Parathyroid adenoma (tissue), 2 donors: ENCODE measurements at regions not wholly inside any gene's neighbourhood (a gene's known extent, or its start where the extent isn't known, plus 50 kb on each side); places are given as distances from the start of the nearest gene placed in this dataset.

Experiments used
- H2AFZ ChIP-seq: fragments of 300-600 bp; sonication (generic); one replicate; pipeline ENCODE4 v1.7.0; 2017; ENCODE audit warnings: antibody characterized with exemption, mild to moderate bottlenecking
- H3K27ac ChIP-seq: fragments of 300-600 bp; sonication (generic); one replicate; pipeline ENCODE4 v1.7.0; 2017
- H3K27me3 ChIP-seq: fragments of 300-600 bp; sonication (generic); one replicate; pipeline ENCODE4 v1.7.0; 2017; ENCODE audit warnings: low read length; ENCODE audit not compliant: control insufficient read depth, insufficient read depth
- H3K36me3 ChIP-seq: fragments of 300-600 bp; sonication (generic); one replicate; pipeline ENCODE4 v1.7.0; 2017; ENCODE audit warnings: low read length; ENCODE audit not compliant: control insufficient read depth, insufficient read depth
- H3K4me1 ChIP-seq: fragments of 300-600 bp; sonication (generic); one replicate; pipeline ENCODE4 v1.7.0; 2017; ENCODE audit warnings: control low read depth
- H3K4me2 ChIP-seq: fragments of 300-600 bp; sonication (generic); one replicate; pipeline ENCODE4 v1.7.0; 2017; ENCODE audit warnings: low read length
- H3K4me3 ChIP-seq: fragments of 300-600 bp; sonication (generic); one replicate; pipeline ENCODE4 v1.7.0; 2017; ENCODE audit warnings: low read depth, low read length
- H3K79me2 ChIP-seq: fragments of 300-600 bp; sonication (generic); one replicate; pipeline ENCODE4 v1.7.0; 2017; ENCODE audit warnings: control low read depth
- H3K9ac ChIP-seq: fragments of 300-600 bp; sonication (generic); one replicate; pipeline ENCODE4 v1.7.0; 2017; ENCODE audit warnings: mild to moderate bottlenecking
- H3K9me3 ChIP-seq: fragments of 300-600 bp; sonication (generic); one replicate; pipeline ENCODE4 v1.7.0; 2017; ENCODE audit warnings: low read length; ENCODE audit not compliant: control insufficient read depth
- TF ChIP-seq, protein P1 (sequence below): fragments of 300-600 bp; sonication (generic); IDR thresholded peaks from one replicate; pipeline ENCODE4 v1.7.0; 2017; ENCODE audit warnings: antibody characterized with exemption, mild to moderate bottlenecking
- donor health status: primary hyperparathyroidism.

GRCh38 chr4:152232271-152232670 lies 303.6 kb downstream of the FBXW7 start:
- TF ChIP-seq, protein P1, sequence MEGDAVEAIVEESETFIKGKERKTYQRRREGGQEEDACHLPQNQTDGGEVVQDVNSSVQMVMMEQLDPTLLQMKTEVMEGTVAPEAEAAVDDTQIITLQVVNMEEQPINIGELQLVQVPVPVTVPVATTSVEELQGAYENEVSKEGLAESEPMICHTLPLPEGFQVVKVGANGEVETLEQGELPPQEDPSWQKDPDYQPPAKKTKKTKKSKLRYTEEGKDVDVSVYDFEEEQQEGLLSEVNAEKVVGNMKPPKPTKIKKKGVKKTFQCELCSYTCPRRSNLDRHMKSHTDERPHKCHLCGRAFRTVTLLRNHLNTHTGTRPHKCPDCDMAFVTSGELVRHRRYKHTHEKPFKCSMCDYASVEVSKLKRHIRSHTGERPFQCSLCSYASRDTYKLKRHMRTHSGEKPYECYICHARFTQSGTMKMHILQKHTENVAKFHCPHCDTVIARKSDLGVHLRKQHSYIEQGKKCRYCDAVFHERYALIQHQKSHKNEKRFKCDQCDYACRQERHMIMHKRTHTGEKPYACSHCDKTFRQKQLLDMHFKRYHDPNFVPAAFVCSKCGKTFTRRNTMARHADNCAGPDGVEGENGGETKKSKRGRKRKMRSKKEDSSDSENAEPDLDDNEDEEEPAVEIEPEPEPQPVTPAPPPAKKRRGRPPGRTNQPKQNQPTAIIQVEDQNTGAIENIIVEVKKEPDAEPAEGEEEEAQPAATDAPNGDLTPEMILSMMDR: no peak
- Histone ChIP-seq H3K9me3 (no peaks in the 10 kb centered on the region), H3K27ac (no peak overlapping the region), H2AFZ (no peak overlapping the region), H3K4me2 (no peak overlapping the region), H3K4me1 (no peaks in the 10 kb centered on the region), H3K36me3 (no peaks in the 10 kb centered on the region), H3K27me3 (no peaks in the 10 kb centered on the region), H3K4me3 (no peak overlapping the region), H3K9ac (no peak overlapping the region), H3K79me2 (no peaks in the 10 kb centered on the region)

- H3K36me3 ChIP-seq: no peaks in the 10 kb centered on the region
- no peak overlapping the region for H3K4me2 ChIP-seq
- no peaks in the 10 kb centered on the region for H3K79me2 ChIP-seq
- no peaks in the 10 kb centered on the region for H3K9me3 ChIP-seq
- no peak overlapping the region for H2AFZ ChIP-seq
- H3K9ac ChIP-seq: no peak overlapping the region
- H3K4me1 ChIP-seq: no peaks in the 10 kb centered on the region
- no peak overlapping the region for H3K27ac ChIP-seq
- H3K27me3 ChIP-seq: no peaks in the 10 kb centered on the region
- no peak overlapping the region for H3K4me3 ChIP-seq
- TF ChIP-seq, protein P1: no peak
These were observed 306.1 kb downstream of the FBXW7 start for GRCh38 chr4:152229782-152230289.

DNA sequence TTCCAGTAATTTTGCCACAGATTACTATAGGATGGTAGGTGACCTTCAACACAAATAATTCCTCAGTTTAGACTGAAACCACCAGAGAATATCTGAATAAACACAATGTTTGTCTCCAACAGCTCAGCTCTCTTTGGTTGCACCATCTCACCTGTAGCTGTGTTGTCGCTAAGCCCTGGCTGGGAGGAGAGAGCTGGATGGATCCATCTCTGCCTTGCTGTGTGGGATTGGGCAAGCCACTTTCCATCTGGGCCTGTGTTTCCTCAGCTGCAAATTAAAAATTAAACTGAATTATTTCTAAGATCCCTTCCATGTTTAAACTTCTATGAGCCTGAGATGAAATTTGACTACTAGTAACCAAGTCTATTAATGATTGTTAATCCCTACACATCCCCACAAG lies 310.2 kb downstream of the FBXW7 start:
- TF ChIP-seq, protein P1: no peak
- Histone ChIP-seq H3K79me2 (no peaks in the 10 kb centered on the region), H3K9me3 (no peaks in the 10 kb centered on the region), H3K27ac (no peak overlapping the region), H3K4me3 (no peak overlapping the region), H3K9ac (no peak overlapping the region), H3K4me1 (no peaks in the 10 kb centered on the region), H3K27me3 (no peaks in the 10 kb centered on the region), H3K36me3 (no peaks in the 10 kb centered on the region), H2AFZ (no peak overlapping the region), H3K4me2 (no peak overlapping the region)

GRCh38 chr4:152224721-152225420 lies 311.0 kb downstream of the FBXW7 start:
- H3K4me3 ChIP-seq: no peak overlapping the region
- no peaks in the 10 kb centered on the region for H3K9me3 ChIP-seq
- H3K36me3 ChIP-seq: no peaks in the 10 kb centered on the region
- no peak overlapping the region for H2AFZ ChIP-seq
- H3K4me1 ChIP-seq: no peaks in the 10 kb centered on the region
- H3K4me2 ChIP-seq: no peak overlapping the region
- no peaks in the 10 kb centered on the region for H3K79me2 ChIP-seq
- TF ChIP-seq, protein P1: no peak
- H3K27ac ChIP-seq: no peak overlapping the region
- no peak overlapping the region for H3K9ac ChIP-seq
- H3K27me3 ChIP-seq: no peaks in the 10 kb centered on the region

DNA sequence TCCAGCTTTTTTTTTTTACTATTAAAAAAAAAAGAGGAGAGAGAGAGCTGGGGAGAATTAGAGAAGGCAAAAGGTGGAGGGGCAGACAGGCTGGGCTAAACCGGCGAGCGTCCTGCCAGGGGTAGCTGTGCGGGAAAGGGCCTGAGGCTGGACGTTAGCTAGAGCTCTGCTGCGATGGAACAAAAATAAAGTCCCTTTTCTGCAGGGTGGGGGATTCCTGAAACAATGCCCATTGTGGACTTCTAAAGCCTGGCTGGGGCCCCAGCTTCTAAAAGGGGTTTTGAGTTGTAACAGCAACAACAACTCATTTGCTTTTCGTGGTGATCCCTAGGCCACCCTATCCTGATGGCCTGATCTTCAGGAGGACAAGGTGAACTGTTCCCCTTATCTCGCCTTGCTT lies 311.7 kb downstream of the FBXW7 start:
- TF ChIP-seq, protein P1: no peak
- H3K79me2 ChIP-seq: no peaks in the 10 kb centered on the region

More for the DNA sequence above, 311.7 kb downstream of the FBXW7 start:
- Histone ChIP-seq H3K4me3 (no peak overlapping the region), H3K4me2 (no peak overlapping the region), H3K27me3 (no peaks in the 10 kb centered on the region), H2AFZ (no peak overlapping the region), H3K27ac (no peak overlapping the region), H3K9me3 (no peaks in the 10 kb centered on the region), H3K36me3 (no peaks in the 10 kb centered on the region), H3K9ac (no peak overlapping the region), H3K4me1 (no peaks in the 10 kb centered on the region)
